AG04450 (cell line): ENCODE measurements at regions not wholly inside any gene's neighbourhood (a gene's known extent, or its start where the extent isn't known, plus 50 kb on each side); places are given as distances from the start of the nearest gene placed in this dataset.

Source experiments
- CTCF ChIA-PET: fragments of 300-600, 350-600 bp; formaldehyde crosslinking; extraction: SDS; loops from one replicate; lab custom pipeline; 2022; ENCODE audit warnings: antibody characterized with exemption, inconsistent platforms; lab: Charles Lee
- POLR2A ChIA-PET: fragments of 350-600 bp; formaldehyde crosslinking; extraction: SDS; loops from one replicate; lab custom pipeline; 2021; ENCODE audit warnings: antibody characterized with exemption, inconsistent platforms; lab: Yijun Ruan, JAX
- DNase-seq: peaks from one replicate; pipeline ENCODE4 v3.0.0-alpha.2; 2011; ENCODE audit warnings: low read depth, low spot score
- H3K27ac ChIP-seq: one replicate; pipeline ENCODE4 v1.5.1; 2012; ENCODE audit warnings: low read depth, low read length, control low read depth
- H3K27me3 ChIP-seq: one replicate; pipeline ENCODE4 v1.6.0; 2012; ENCODE audit warnings: low read length; ENCODE audit not compliant: control insufficient read depth, insufficient read depth
- H3K4me3 ChIP-seq: 2 replicates; pipeline ENCODE4 v1.5.1; 2011; ENCODE audit warnings: mild to moderate bottlenecking, low read depth, low read length, control low read depth
- H3K9me3 ChIP-seq: 2 replicates; pipeline ENCODE4 v1.5.1; 2012; ENCODE audit warnings: low read length; ENCODE audit not compliant: control insufficient read depth, insufficient read depth
- CTCF ChIP-seq: IDR thresholded peaks from 2 replicates; pipeline ENCODE4 v1.5.1; 2011; ENCODE audit warnings: low read depth, low read length, control low read depth, inconsistent platforms

- Histone ChIP-seq H3K27me3 (no peaks in the 10 kb centered on the region), H3K27ac (no peak overlapping the region), H3K4me3 (no peak overlapping the region), H3K9me3 (no peaks in the 10 kb centered on the region)
- POLR2A ChIA-PET, result no interaction called here
- CTCF ChIA-PET, result no interaction called here
- DNase-seq, result no peak
- no peak for TF ChIP-seq CTCF
These were observed 87.7 kb upstream of the ALX4 start for GRCh38 chr11:44397586-44398178.

GRCh38 chr11:44398266-44399030 is 88.5 kb upstream of the ALX4 start:
- no peak for TF ChIP-seq CTCF
- Histone ChIP-seq H3K4me3 (no peak overlapping the region), H3K27me3 (no peaks in the 10 kb centered on the region), H3K27ac (no peak overlapping the region), H3K9me3 (no peaks in the 10 kb centered on the region)
- ChIA-PET CTCF (no interaction called here), POLR2A (no interaction called here)
- no peak for DNase-seq

GRCh38 chr11:44399968-44400367 is 90.0 kb upstream of the ALX4 start:
- TF ChIP-seq CTCF, result no peak
- ChIA-PET POLR2A (no interaction called here), CTCF (no interaction called here)
- Histone ChIP-seq H3K27me3 (peaks cover 3% of the 10 kb centered on the region), H3K4me3 (no peak overlapping the region), H3K9me3 (no peaks in the 10 kb centered on the region), H3K27ac (no peak overlapping the region)
- no peak for DNase-seq

GRCh38 chr11:44400431-44400830 is 90.5 kb upstream of the ALX4 start:
- CTCF ChIA-PET, result no interaction called here
- TF ChIP-seq CTCF, result no peak
- H3K4me3 ChIP-seq, result no peak overlapping the region
- POLR2A ChIA-PET, result no interaction called here
- H3K27ac ChIP-seq, result no peak overlapping the region
- peaks cover 3% of the 10 kb centered on the region for H3K27me3 ChIP-seq
- H3K9me3 ChIP-seq, result no peaks in the 10 kb centered on the region
- DNase-seq, result no peak

- Histone ChIP-seq H3K27ac (no peak overlapping the region), H3K27me3 (peaks cover 3% of the 10 kb centered on the region), H3K4me3 (no peak overlapping the region), H3K9me3 (no peaks in the 10 kb centered on the region)
- ChIA-PET POLR2A (no interaction called here), CTCF (no interaction called here)
- TF ChIP-seq CTCF, result no peak
- no peak for DNase-seq
These were observed 92.6 kb upstream of the ALX4 start for GRCh38 chr11:44402466-44403075.
